Activated T-cell treated with anti-CD3 and anti-CD28 coated beads, Interleukin-2, amount 50 U/mL, for 72 hours (primary cell): ENCODE measurements at regions not wholly inside any gene's neighbourhood (a gene's known extent, or its start where the extent isn't known, plus 50 kb on each side); places are given as distances from the start of the nearest gene placed in this dataset.
A peak's percentile ranks its signal among the peaks of the same experiment; 100 is the strongest.

Source experiments
- ATAC-seq, 2 donors: fragments of 150-1000 bp; cut with Tn5 transposase; replicated peaks in 1 of 2; 2 replicates each; pipeline ENCODE4 v1.10.0; 2021; ENCODE audit warnings: moderate library complexity in 2 of 2, mild to moderate bottlenecking in 1 of 2
- DNase-seq, 2 donors: peaks; one replicate each; pipeline ENCODE4 v3.0.0; 2021 to 2022; ENCODE audit warnings: mixed read lengths in 1 of 2
- H3K27ac Mint-ChIP-seq: one replicate; pipeline ENCODE4 v1.8.0; 2022; ENCODE audit warnings: mild to moderate bottlenecking, moderate library complexity, mixed read lengths
- H3K27me3 Mint-ChIP-seq: one replicate; pipeline ENCODE4 v1.8.0; 2022; ENCODE audit warnings: low read depth, mixed read lengths
- H3K36me3 Mint-ChIP-seq, 2 donors: one replicate each; pipeline ENCODE4 v1.8.0; 2022; ENCODE audit warnings: mixed read lengths in 2 of 2, mild to moderate bottlenecking in 1 of 2; ENCODE audit not compliant: insufficient read depth in 2 of 2
- H3K4me1 Mint-ChIP-seq: one replicate; pipeline ENCODE4 v1.8.0; 2022; ENCODE audit warnings: low read depth, mixed read lengths
- H3K4me3 Mint-ChIP-seq, 2 donors: one replicate each; pipeline ENCODE4 v1.8.0; 2022; ENCODE audit warnings: mild to moderate bottlenecking in 2 of 2, mixed read lengths in 2 of 2, moderate library complexity in 2 of 2
- H3K9me3 Mint-ChIP-seq, 2 donors: one replicate each; pipeline ENCODE4 v1.8.0; 2022; ENCODE audit warnings: mixed read lengths in 2 of 2

- Mint-ChIP-seq H3K9me3 (no peaks in the 10 kb centered on the region), H3K36me3 (no peaks in the 10 kb centered on the region), H3K4me3 (peak overlapping the region in 1 of 2 donors; percentile 26), H3K4me1 (no peaks in the 10 kb centered on the region), H3K27ac (no peak overlapping the region), H3K27me3 (no peaks in the 10 kb centered on the region)
- DNase-seq: no peak
- ATAC-seq: no peak
Observed at GRCh38 chr13:31903111-31903815, 128.3 kb upstream of the FRY start.

DNA sequence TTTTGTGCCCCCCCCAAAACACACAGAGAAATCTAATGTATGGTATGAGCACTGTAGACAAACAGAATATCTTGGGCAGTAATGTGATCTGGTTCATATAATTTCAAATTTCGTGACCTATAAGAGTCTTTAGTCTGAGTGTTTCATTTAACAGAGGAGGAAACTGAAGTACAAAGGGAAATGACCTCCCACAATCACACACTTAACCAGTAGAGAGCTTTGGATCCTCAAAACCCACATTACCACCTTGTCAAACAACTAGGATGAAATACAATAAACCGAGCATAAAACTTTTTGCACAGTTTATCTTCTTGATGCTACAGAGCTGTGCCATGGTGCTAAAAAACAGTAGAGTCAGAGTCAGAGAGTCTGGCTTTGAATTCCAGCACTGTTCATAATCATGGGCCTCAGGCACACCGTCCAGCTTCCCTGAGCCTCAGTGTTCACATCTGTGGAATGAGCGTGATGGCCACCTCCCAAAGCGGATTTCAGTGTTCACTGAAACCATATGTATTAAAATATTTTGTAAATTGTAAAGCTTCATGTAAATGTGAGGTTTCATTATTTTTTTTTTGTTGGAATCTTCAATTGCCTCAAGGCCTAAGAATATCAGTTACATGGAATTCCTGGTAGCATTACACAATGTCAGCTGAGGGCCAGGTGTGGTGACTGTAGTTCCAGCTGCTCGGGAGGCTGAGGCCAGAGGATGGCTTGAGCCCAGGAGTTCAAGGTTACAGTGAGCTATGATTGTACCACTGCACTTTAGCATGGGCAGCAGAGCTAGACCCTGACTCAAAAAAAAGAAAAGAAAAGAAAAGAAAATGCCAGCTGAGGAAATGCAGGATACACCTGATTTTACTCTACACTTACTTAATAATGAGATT, 126.4 kb upstream of the FRY start:
- Mint-ChIP-seq H3K27me3 (no peaks in the 10 kb centered on the region), H3K4me3 (peak overlapping the region in 1 of 2 donors; percentile 5), H3K4me1 (no peaks in the 10 kb centered on the region), H3K9me3 (no peaks in the 10 kb centered on the region), H3K27ac (no peak overlapping the region), H3K36me3 (no peaks in the 10 kb centered on the region)
- ATAC-seq: no peak
- DNase-seq: no peak

GRCh38 chr13:31905961-31906360, 125.6 kb upstream of the FRY start:
- Mint-ChIP-seq H3K9me3 (no peaks in the 10 kb centered on the region), H3K36me3 (no peaks in the 10 kb centered on the region), H3K4me1 (no peaks in the 10 kb centered on the region), H3K27me3 (no peaks in the 10 kb centered on the region), H3K27ac (no peak overlapping the region), H3K4me3 (no peak overlapping the region)
- DNase-seq (no peak), ATAC-seq (no peak)

DNA sequence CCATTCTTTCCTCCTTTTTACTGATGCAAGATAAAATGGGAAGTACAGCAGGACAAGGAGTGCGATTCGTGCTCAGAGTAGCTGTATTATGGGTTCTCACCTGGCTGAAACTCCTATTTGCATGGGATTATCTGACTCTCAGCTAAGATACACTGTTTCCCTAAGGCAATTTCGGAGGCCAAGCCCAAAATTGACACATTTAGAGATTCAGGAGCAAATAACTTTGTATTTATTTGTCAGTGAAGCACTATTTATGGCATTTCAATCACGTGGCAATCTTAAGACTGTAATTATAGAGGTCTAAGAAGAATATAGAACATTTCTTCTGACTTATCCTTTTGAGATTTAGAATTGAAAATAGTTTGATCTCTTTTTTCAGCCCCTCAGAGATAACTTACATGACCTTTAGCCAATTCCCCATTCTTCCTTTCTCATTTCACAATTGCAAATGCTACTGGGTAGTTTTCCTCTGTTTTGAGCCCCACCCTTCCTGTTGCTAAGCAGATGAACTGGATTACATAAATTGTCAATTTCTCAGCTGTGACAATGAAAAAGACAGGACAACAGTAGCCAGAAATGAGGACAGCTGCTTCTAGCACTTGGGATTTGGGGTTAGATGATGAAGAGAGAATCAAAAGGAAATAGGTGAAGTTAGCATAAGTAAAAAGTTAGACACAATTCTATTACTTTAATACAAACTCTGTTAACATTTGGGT, 122.7 kb upstream of the FRY start:
- DNase-seq (no peak), ATAC-seq (no peak)
- H3K4me3 Mint-ChIP-seq: no peak overlapping the region
- H3K27ac Mint-ChIP-seq: no peak overlapping the region
- H3K9me3 Mint-ChIP-seq: no peaks in the 10 kb centered on the region
- no peaks in the 10 kb centered on the region for H3K36me3 Mint-ChIP-seq
- H3K27me3 Mint-ChIP-seq: no peaks in the 10 kb centered on the region
- no peaks in the 10 kb centered on the region for H3K4me1 Mint-ChIP-seq

DNA sequence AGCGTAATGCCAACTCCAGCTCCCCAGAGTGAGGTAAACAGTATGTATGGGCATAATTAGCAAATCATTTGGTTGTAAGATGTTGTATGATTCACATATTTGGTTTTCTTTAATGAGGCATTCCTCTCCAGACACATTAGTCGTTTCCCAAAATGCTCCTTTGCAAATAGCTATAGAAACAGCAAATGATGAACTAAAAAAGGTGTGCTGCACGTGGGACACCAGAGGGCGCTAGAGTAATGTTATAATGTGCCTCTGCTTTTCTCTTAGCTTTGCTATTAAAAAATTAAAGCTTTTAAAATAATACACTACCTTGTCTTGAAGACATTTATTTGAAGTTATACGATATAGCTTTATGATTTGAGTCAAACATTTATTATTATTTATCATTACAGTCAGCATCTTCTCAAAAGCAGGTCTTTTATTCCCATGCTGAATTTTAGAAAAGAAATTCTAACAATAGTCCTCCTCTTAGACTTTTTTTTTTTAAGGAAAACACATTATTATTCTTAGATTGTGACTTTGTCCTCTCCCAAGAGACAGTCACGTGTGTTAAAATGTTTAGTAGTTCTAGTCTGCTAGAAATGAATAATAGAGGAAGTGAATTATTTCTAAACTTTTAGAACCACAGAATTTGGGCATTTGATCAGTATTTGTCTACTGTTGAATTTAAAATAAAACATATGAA, 121.6 kb upstream of the FRY start:
- H3K36me3 Mint-ChIP-seq: no peaks in the 10 kb centered on the region
- no peaks in the 10 kb centered on the region for H3K27me3 Mint-ChIP-seq
- no peaks in the 10 kb centered on the region for H3K4me1 Mint-ChIP-seq
- no peak for ATAC-seq
- H3K9me3 Mint-ChIP-seq: no peaks in the 10 kb centered on the region
- H3K27ac Mint-ChIP-seq: no peak overlapping the region
- DNase-seq: peak; percentile 41 to 47
- no peak overlapping the region for H3K4me3 Mint-ChIP-seq

DNA sequence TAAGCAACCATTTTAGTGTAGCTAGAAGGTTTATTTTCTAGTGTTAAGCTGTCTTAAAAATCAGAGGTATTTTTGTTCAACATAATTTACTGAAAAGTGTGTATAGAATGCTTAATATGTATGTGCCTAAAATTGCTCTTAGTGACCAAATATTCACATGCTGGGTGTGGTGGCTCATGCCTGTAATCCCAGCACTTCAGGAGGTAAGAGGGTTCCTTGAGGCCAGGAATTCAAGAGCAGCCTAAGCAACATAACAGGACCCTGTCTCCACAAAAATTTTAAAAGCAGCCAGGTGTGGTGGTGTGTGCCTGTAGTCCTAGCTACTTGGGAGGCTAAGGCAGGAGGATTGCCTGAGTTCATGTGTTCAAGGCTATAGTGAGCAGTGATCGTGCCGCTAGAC, 120.9 kb upstream of the FRY start:
- H3K4me1 Mint-ChIP-seq: no peaks in the 10 kb centered on the region

DNA sequence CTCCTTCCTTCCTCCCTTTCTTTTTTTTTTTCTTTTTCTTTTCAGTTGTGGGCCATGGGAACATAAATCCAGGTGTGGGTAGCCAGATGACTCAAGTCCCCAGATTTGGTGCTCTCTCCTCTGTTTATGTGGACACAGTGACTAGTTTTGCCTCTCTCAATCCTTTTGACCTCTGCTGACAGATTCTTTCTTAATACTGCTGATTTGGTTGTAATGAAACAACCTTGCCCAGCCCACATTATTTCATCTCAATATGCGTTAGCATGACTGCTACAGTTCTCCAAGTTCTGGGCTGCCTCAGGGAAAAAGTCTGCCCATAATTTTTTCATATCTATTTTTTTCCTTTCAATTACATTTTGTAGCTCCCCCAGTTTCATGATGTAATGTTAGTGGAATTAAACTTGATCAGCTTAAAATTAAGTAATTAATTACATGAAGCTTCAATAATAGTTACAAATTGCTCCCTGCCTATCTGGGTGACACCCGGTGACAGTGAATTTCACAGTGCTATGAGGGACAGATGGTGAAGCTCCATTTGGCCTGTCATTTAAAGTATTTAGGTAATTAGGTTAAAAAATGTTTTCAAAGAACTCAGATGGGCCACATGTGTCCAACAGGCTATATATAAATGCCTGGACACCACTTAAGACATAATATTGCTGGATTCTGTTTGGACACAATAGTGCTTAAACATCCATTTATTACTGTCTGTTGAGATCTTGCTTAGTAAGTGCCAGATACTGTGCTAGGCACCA, 118.8 kb upstream of the FRY start:
- Mint-ChIP-seq H3K36me3 (no peaks in the 10 kb centered on the region), H3K4me1 (no peaks in the 10 kb centered on the region), H3K27me3 (no peaks in the 10 kb centered on the region), H3K4me3 (no peak overlapping the region), H3K9me3 (no peaks in the 10 kb centered on the region), H3K27ac (peak overlapping the region; percentile 13)
- ATAC-seq (no peak), DNase-seq (no peak)

More for the DNA sequence above, 120.9 kb upstream of the FRY start:
- DNase-seq (no peak), ATAC-seq (no peak)
- no peak overlapping the region for H3K27ac Mint-ChIP-seq
- no peaks in the 10 kb centered on the region for H3K9me3 Mint-ChIP-seq
- H3K36me3 Mint-ChIP-seq: no peaks in the 10 kb centered on the region
- H3K4me3 Mint-ChIP-seq: no peak overlapping the region
- H3K27me3 Mint-ChIP-seq: no peaks in the 10 kb centered on the region

DNA sequence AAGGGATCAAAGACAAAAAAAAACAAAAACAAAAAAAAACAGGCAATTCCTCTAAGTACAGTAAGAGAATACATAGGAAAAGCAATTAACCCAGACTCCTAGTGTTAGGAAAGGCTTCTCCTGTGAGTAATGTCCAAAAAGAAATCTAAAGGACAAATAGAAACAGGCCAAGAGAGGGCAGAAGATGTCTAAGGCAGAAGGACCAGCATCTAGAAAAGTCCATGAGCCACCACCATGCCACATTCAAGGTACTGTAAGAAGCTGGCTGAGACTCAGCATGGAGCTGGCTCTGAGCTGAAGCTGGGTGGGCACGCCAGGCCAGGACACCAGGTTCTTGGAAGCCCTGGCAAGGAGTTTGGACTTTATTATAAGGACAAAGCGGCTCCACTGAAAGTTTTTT, 118.1 kb upstream of the FRY start:
- no peaks in the 10 kb centered on the region for H3K9me3 Mint-ChIP-seq
- no peaks in the 10 kb centered on the region for H3K4me1 Mint-ChIP-seq
- H3K4me3 Mint-ChIP-seq: no peak overlapping the region
- H3K27ac Mint-ChIP-seq: peak overlapping the region; percentile 40
- H3K36me3 Mint-ChIP-seq: no peaks in the 10 kb centered on the region
- no peaks in the 10 kb centered on the region for H3K27me3 Mint-ChIP-seq
- DNase-seq (no peak), ATAC-seq (no peak)

- no peaks in the 10 kb centered on the region for H3K27me3 Mint-ChIP-seq
- DNase-seq (no peak), ATAC-seq (no peak)
- H3K9me3 Mint-ChIP-seq: no peaks in the 10 kb centered on the region
- peak overlapping the region; percentile 5 for H3K27ac Mint-ChIP-seq
- H3K36me3 Mint-ChIP-seq: no peaks in the 10 kb centered on the region
- no peak overlapping the region for H3K4me3 Mint-ChIP-seq
- no peaks in the 10 kb centered on the region for H3K4me1 Mint-ChIP-seq
Observed at GRCh38 chr13:31914843-31915242, 116.7 kb upstream of the FRY start.

DNA sequence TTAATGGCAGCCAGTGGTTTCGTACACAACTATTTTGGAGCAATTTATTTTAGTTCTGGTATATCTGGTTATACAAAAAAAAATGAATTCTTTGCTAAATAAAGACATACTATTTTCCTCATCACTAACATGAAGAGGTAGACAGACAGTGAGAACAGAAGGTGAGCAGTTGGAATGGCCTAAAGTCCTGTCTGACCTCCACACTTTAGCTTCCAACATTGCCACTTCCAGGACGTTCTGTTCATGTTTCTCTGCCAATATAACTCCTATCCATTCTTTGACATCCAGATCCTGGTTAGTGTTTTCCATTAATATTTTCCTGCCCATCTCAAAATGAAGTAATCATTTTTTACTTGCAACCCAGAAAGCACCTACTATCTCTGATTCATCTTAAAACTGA, 112.9 kb upstream of the FRY start:
- H3K27me3 Mint-ChIP-seq: no peaks in the 10 kb centered on the region
- no peak overlapping the region for H3K4me3 Mint-ChIP-seq
- H3K27ac Mint-ChIP-seq: no peak overlapping the region
- no peaks in the 10 kb centered on the region for H3K4me1 Mint-ChIP-seq
- no peaks in the 10 kb centered on the region for H3K36me3 Mint-ChIP-seq
- no peak for DNase-seq
- H3K9me3 Mint-ChIP-seq: no peaks in the 10 kb centered on the region
- ATAC-seq: no peak

- H3K9me3 Mint-ChIP-seq: no peaks in the 10 kb centered on the region
- H3K4me3 Mint-ChIP-seq: no peak overlapping the region
- peak overlapping the region; percentile 8 for H3K27ac Mint-ChIP-seq
- H3K4me1 Mint-ChIP-seq: no peaks in the 10 kb centered on the region
- no peaks in the 10 kb centered on the region for H3K27me3 Mint-ChIP-seq
- no peaks in the 10 kb centered on the region for H3K36me3 Mint-ChIP-seq
- DNase-seq: no peak
- ATAC-seq: no peak
Observed at GRCh38 chr13:31919241-31919640, 112.3 kb upstream of the FRY start.

DNA sequence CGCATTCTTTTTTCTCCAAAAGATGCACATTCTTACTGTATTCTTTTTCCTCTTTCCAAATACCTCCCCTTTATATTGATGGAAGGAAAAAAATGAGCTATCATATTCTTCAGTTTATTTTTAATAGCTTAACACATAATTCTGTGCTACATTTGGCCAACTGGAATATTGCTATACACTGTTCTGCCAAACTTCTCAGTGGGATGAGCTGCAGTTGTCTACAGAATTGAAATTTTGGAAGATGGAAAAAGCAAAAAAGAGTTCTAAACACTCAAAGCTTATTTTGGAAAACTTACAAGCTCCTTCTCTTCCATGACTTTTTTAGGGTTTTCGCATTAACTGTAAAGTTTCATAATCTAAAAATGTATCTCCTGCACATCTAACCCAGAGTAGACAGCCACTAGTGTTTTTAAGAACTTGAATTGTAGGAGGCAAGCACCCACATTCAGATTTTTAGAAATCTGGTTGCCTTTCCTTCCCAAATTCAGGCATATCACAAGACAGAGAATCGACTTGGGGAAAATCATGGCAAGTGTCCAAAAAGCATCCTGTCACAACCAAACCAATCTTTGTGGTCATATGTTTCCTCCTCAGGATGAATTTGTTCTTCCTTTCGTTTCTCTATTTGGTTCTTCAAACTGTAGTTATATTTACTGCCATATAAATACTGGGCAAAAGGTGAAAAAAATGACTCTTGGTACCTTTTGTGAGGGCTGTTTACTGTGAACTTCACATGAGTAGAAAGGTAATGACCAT, 111.4 kb upstream of the FRY start:
- no peak for DNase-seq
- ATAC-seq: no peak
- H3K36me3 Mint-ChIP-seq: no peaks in the 10 kb centered on the region
- peak overlapping the region; percentile 2 for H3K27ac Mint-ChIP-seq
- no peaks in the 10 kb centered on the region for H3K27me3 Mint-ChIP-seq
- H3K4me3 Mint-ChIP-seq: peak overlapping the region in 1 of 2 donors; percentile 40
- no peaks in the 10 kb centered on the region for H3K4me1 Mint-ChIP-seq
- no peaks in the 10 kb centered on the region for H3K9me3 Mint-ChIP-seq
